GM19324 (cell line): ENCODE measurements at regions not wholly inside any gene's neighbourhood (a gene's known extent, or its start where the extent isn't known, plus 50 kb on each side); places are given as distances from the start of the nearest gene placed in this dataset.

Experiments
- ATAC-seq: cut with Tn5 transposase; IDR thresholded peaks from one replicate; pipeline ENCODE4 v1.9.1; 2021; ENCODE audit warnings: mild to moderate bottlenecking, moderate library complexity; ENCODE audit not compliant: unreplicated experiment, low FRiP score

- ATAC-seq, result no peak
Observed at GRCh38 chr16:6362321-6362720, 970.3 kb upstream of the RBFOX1 start.

- no peak for ATAC-seq
Observed at GRCh38 chr16:6360641-6361040, 972.0 kb upstream of the RBFOX1 start.

GRCh38 chr16:6356911-6357310, 975.7 kb upstream of the RBFOX1 start:
- ATAC-seq, result no peak

GRCh38 chr16:6349725-6350124, 982.9 kb upstream of the RBFOX1 start:
- ATAC-seq, result no peak

- no peak for ATAC-seq
Observed at GRCh38 chr16:6345090-6345489, 987.6 kb upstream of the RBFOX1 start.

- ATAC-seq, result no peak
Observed at GRCh38 chr16:6343157-6343556, 989.5 kb upstream of the RBFOX1 start.

- ATAC-seq, result no peak
Observed at GRCh38 chr16:6341981-6342380, 990.7 kb upstream of the RBFOX1 start.

GRCh38 chr16:6335072-6335471, 997.6 kb upstream of the RBFOX1 start:
- no peak for ATAC-seq

GRCh38 chr16:6331770-6332169, 1000.9 kb upstream of the RBFOX1 start:
- no peak for ATAC-seq

GRCh38 chr16:6317934-6318333, 1014.7 kb upstream of the RBFOX1 start:
- ATAC-seq, result no peak

- ATAC-seq, result no peak
Observed at GRCh38 chr16:6309271-6309670, 1023.4 kb upstream of the RBFOX1 start.

- ATAC-seq, result no peak
Observed at GRCh38 chr16:6308176-6308575, 1024.5 kb upstream of the RBFOX1 start.

GRCh38 chr16:6300523-6300922, 1032.1 kb upstream of the RBFOX1 start:
- no peak for ATAC-seq

GRCh38 chr16:6297666-6298410, 1034.8 kb upstream of the RBFOX1 start:
- no peak for ATAC-seq

GRCh38 chr16:6286176-6286575, 1046.5 kb upstream of the RBFOX1 start:
- no peak for ATAC-seq

- no peak for ATAC-seq
Observed at GRCh38 chr16:6284731-6285130, 1047.9 kb upstream of the RBFOX1 start.

GRCh38 chr16:6281994-6282393, 1050.7 kb upstream of the RBFOX1 start:
- ATAC-seq, result no peak

- no peak for ATAC-seq
Observed at GRCh38 chr16:6281274-6281673, 1051.4 kb upstream of the RBFOX1 start.

GRCh38 chr16:6280055-6280454, 1052.6 kb upstream of the RBFOX1 start:
- ATAC-seq, result no peak

- no peak for ATAC-seq
Observed at GRCh38 chr16:6279286-6279685, 1053.4 kb upstream of the RBFOX1 start.

GRCh38 chr16:6274351-6274750, 1058.3 kb upstream of the RBFOX1 start:
- no peak for ATAC-seq

GRCh38 chr16:6267682-6268081, 1065.0 kb upstream of the RBFOX1 start:
- ATAC-seq, result no peak

GRCh38 chr16:6266703-6267102, 1065.9 kb upstream of the RBFOX1 start:
- ATAC-seq, result no peak
